NB4 (cell line): ENCODE measurements at regions not wholly inside any gene's neighbourhood (a gene's known extent, or its start where the extent isn't known, plus 50 kb on each side); places are given as distances from the start of the nearest gene placed in this dataset.

Experiments used
- DNase-seq: peaks from one replicate; pipeline ENCODE4 v3.0.0; 2010; ENCODE audit warnings: low read depth
- H3K4me3 ChIP-seq: one replicate; pipeline ENCODE4 v1.5.1; 2011; ENCODE audit warnings: mild to moderate bottlenecking, low read depth, low read length, moderate library complexity
- CTCF ChIP-seq: IDR thresholded peaks from one replicate; pipeline ENCODE4 v1.5.1; 2012; ENCODE audit warnings: low read depth, low read length
- MAX ChIP-seq: IDR thresholded peaks from 2 replicates; pipeline ENCODE4 v1.6.1; 2011; ENCODE audit warnings: low read depth, low read length
- MYC ChIP-seq: IDR thresholded peaks from 2 replicates; pipeline ENCODE4 v1.6.1; 2011; ENCODE audit warnings: low read depth, low read length
- POLR2A ChIP-seq: IDR thresholded peaks from 2 replicates; pipeline ENCODE4 v1.6.1; 2011; ENCODE audit warnings: mild to moderate bottlenecking; ENCODE audit not compliant: insufficient read length; ENCODE audit errors: extremely low read depth

- no peak overlapping the region for H3K4me3 ChIP-seq
- no peak for TF ChIP-seq CTCF
- no peak for TF ChIP-seq MAX
- TF ChIP-seq MYC: no peak
- TF ChIP-seq POLR2A: no peak
- DNase-seq: no peak
Observed at GRCh38 chr13:61123538-61124289, 291.9 kb downstream of the PCDH20 start.

GRCh38 chr13:61113140-61113658, 302.4 kb downstream of the PCDH20 start:
- no peak for DNase-seq
- H3K4me3 ChIP-seq: no peak overlapping the region
- TF ChIP-seq POLR2A (no peak), MAX (no peak), CTCF (no peak), MYC (no peak)

GRCh38 chr13:61111529-61111928, 304.1 kb downstream of the PCDH20 start:
- no peak for DNase-seq
- no peak overlapping the region for H3K4me3 ChIP-seq
- no peak for TF ChIP-seq CTCF
- no peak for TF ChIP-seq MYC
- no peak for TF ChIP-seq MAX
- TF ChIP-seq POLR2A: no peak

GRCh38 chr13:61110732-61111131, 304.9 kb downstream of the PCDH20 start:
- H3K4me3 ChIP-seq: no peak overlapping the region
- DNase-seq: no peak
- TF ChIP-seq POLR2A (no peak), MAX (no peak), MYC (no peak), CTCF (no peak)

- no peak for DNase-seq
- H3K4me3 ChIP-seq: no peak overlapping the region
- TF ChIP-seq CTCF: no peak
Observed at GRCh38 chr13:61109741-61110140, 305.9 kb downstream of the PCDH20 start.

- H3K4me3 ChIP-seq: no peak overlapping the region
- TF ChIP-seq MYC (no peak), POLR2A (no peak), MAX (no peak), CTCF (no peak)
- no peak for DNase-seq
Observed at GRCh38 chr13:61107989-61108388, 307.7 kb downstream of the PCDH20 start.
